Mesendoderm (in vitro differentiated cells): ENCODE measurements at regions not wholly inside any gene's neighbourhood (a gene's known extent, or its start where the extent isn't known, plus 50 kb on each side); places are given as distances from the start of the nearest gene placed in this dataset.
A peak's percentile ranks its signal among the peaks of the same experiment; 100 is the strongest.

Experiments
- DNase-seq: peaks from one replicate; pipeline ENCODE4 v3.0.0; 2013
- H2AK5ac ChIP-seq: 2 replicates; pipeline ENCODE4 v1.6.1; 2013; ENCODE audit warnings: low read length, inconsistent platforms
- H2BK120ac ChIP-seq: 2 replicates; pipeline ENCODE4 v1.6.1; 2013; ENCODE audit warnings: low read depth, mild to moderate bottlenecking, low read length, moderate library complexity, mixed read lengths
- H2BK15ac ChIP-seq: replicated peaks from 2 replicates; pipeline ENCODE4 v1.6.1; 2013; ENCODE audit warnings: low read depth, mild to moderate bottlenecking, moderate library complexity
- H2BK5ac ChIP-seq: 2 replicates; pipeline ENCODE4 v1.6.1; 2013; ENCODE audit warnings: low read length, inconsistent platforms
- H3K18ac ChIP-seq: 2 replicates; pipeline ENCODE4 v1.6.1; 2013; ENCODE audit warnings: mild to moderate bottlenecking, low read length, mixed read lengths
- H3K23ac ChIP-seq: one replicate; pipeline ENCODE4 v1.6.1; 2013; ENCODE audit warnings: low read length
- H3K27ac ChIP-seq: 2 replicates; pipeline ENCODE4 v1.5.1; 2013; ENCODE audit warnings: low read depth, mild to moderate bottlenecking, inconsistent platforms, low read length, moderate library complexity
- H3K27me3 ChIP-seq: 2 replicates; pipeline ENCODE4 v1.6.1; 2013; ENCODE audit warnings: low read length, control low read depth, mild to moderate bottlenecking, inconsistent platforms; ENCODE audit not compliant: insufficient read depth, poor library complexity
- H3K36me3 ChIP-seq: 2 replicates; pipeline ENCODE4 v1.6.1; 2013; ENCODE audit warnings: low read length, inconsistent platforms; ENCODE audit not compliant: control insufficient read depth, insufficient read depth
- H3K4ac ChIP-seq: one replicate; pipeline ENCODE4 v1.6.1; 2013; ENCODE audit warnings: low read depth, mild to moderate bottlenecking, low read length, moderate library complexity
- H3K4me1 ChIP-seq: 2 replicates; pipeline ENCODE4 v1.6.1; 2013; ENCODE audit warnings: low read depth, low read length, inconsistent platforms; ENCODE audit not compliant: control insufficient read depth
- H3K4me2 ChIP-seq: 2 replicates; pipeline ENCODE4 v1.6.1; 2013; ENCODE audit warnings: low read length
- H3K4me3 ChIP-seq: 2 replicates; pipeline ENCODE4 v1.5.1; 2013; ENCODE audit warnings: mild to moderate bottlenecking, low read length
- H3K56ac ChIP-seq: one replicate; pipeline ENCODE4 v1.6.1; 2013; ENCODE audit warnings: low read length
- H3K79me1 ChIP-seq: 2 replicates; pipeline ENCODE4 v1.6.1; 2013; ENCODE audit warnings: low read length, inconsistent platforms
- H3K79me2 ChIP-seq: 2 replicates; pipeline ENCODE4 v1.6.1; 2013; ENCODE audit warnings: mild to moderate bottlenecking, low read length; ENCODE audit not compliant: control insufficient read depth, insufficient read depth
- H3K9ac ChIP-seq: 2 replicates; pipeline ENCODE4 v1.6.1; 2013; ENCODE audit warnings: low read length, inconsistent platforms
- H4K5ac ChIP-seq: one replicate; pipeline ENCODE4 v1.6.1; 2013; ENCODE audit warnings: low read length
- H4K8ac ChIP-seq: one replicate; pipeline ENCODE4 v1.6.1; 2013; ENCODE audit warnings: low read depth, mild to moderate bottlenecking, control low read depth, low read length, moderate library complexity
- WGBS: extraction: QIAGEN DNeasy Blood & Tissue Kit; methylation state at CpG from one replicate; pipeline ENCODE4 v1.1.7; 2013; ENCODE audit warnings: low lambda C conversion rate, missing lambda C conversion rate; ENCODE audit not compliant: insufficient coverage; ENCODE audit errors: extremely low coverage; 5-methylcytosine and 5-hydroxymethylcytosine counted together

DNA sequence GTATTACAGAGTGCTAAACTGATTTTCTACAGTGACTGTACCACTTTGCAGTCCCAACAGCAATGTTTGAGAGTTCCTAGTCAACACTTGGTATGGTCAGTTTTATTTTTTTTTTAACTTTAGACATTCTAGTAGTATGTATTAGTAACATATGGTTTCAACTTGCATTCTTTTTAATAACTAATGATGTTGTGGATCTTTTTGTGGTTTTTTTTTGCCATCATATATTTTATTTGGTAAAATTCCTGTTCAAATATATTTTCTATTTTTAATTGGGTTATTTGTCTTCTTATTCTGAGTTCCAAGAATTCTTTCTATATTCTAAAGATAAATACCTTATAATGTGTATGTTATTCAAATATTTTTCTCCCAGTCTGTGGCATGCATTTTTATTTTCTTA lies 189.4 kb upstream of the ECI2 start:
- no peaks in the 10 kb centered on the region for H3K4me1 ChIP-seq

DNA sequence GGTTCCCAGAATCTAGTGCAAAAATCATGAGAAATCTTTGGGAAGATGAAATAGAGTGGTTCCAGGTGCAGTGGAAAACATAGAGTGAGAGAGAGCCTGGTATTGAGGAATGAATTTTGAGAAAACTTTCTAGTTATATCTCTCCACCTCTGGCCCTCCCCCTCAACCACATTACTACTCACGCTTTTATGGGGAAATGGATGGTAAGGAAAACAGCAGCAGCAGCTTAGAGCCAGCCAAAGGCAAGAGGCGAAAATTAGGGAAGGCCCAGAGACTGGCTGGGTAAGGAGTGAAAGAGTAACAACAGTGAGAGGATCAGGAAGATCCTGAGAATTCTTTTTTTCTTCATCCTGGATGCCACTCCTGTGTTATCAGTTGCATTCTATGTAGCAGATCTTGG lies 187.9 kb upstream of the ECI2 start:
- Histone ChIP-seq H3K79me2 (no peaks in the 10 kb centered on the region), H4K8ac (no peak overlapping the region), H2AK5ac (no peak overlapping the region), H3K9ac (no peak overlapping the region), H3K79me1 (no peaks in the 10 kb centered on the region), H3K4me3 (no peak overlapping the region), H3K36me3 (no peaks in the 10 kb centered on the region), H3K27me3 (no peaks in the 10 kb centered on the region), H3K23ac (no peak overlapping the region), H2BK15ac (no peak overlapping the region), H3K18ac (no peak overlapping the region), H2BK5ac (no peak overlapping the region), H3K27ac (no peak overlapping the region), H3K4me1 (no peaks in the 10 kb centered on the region), H2BK120ac (no peak overlapping the region), H3K4me2 (no peak overlapping the region), H3K56ac (peak overlapping the region; percentile 12), H4K5ac (no peak overlapping the region), H3K4ac (no peak overlapping the region)
- DNase-seq, result peak; percentile 8
- WGBS, result no CpG with 5 or more reads among the region's 2 CpGs

More for the DNA sequence above, 189.4 kb upstream of the ECI2 start:
- Histone ChIP-seq H3K79me1 (no peaks in the 10 kb centered on the region), H2BK120ac (no peak overlapping the region), H2BK5ac (no peak overlapping the region), H3K56ac (no peak overlapping the region), H3K79me2 (no peaks in the 10 kb centered on the region), H4K8ac (no peak overlapping the region), H3K4me3 (no peak overlapping the region), H2BK15ac (no peak overlapping the region), H3K4me2 (no peak overlapping the region), H3K23ac (no peak overlapping the region), H3K36me3 (no peaks in the 10 kb centered on the region), H3K4ac (no peak overlapping the region), H3K9ac (no peak overlapping the region), H2AK5ac (no peak overlapping the region), H3K18ac (no peak overlapping the region), H3K27ac (no peak overlapping the region), H4K5ac (no peak overlapping the region), H3K27me3 (no peaks in the 10 kb centered on the region)
- DNase-seq, result no peak

DNA sequence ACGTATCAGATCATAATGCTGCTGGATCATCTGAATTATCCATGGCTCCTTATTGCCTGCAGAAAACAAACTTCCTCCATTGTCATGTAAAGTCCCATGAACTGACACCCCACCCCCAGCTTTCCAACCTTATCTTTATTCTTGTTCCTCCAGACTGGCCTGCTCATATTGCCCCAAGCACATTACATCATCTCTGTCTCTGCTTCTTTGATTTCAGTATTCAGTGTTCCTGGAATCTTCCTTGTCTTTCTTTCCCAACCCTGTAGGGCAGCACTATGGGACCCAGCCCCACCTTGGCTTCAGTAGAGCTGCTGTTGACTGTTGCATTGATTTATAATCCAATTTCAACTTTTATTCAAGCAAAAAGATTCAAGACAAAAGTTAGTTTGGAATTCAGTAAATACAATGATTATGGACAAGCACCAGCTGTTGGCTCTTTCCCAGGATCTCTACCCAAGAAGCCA lies 187.5 kb upstream of the ECI2 start:
- Histone ChIP-seq H2AK5ac (no peak overlapping the region), H3K18ac (no peak overlapping the region), H2BK5ac (no peak overlapping the region), H3K9ac (no peak overlapping the region), H3K27ac (no peak overlapping the region), H3K4ac (no peak overlapping the region), H3K79me1 (no peaks in the 10 kb centered on the region), H3K23ac (no peak overlapping the region), H3K4me2 (no peak overlapping the region), H2BK15ac (no peak overlapping the region), H3K27me3 (no peaks in the 10 kb centered on the region), H2BK120ac (no peak overlapping the region), H3K79me2 (no peaks in the 10 kb centered on the region), H4K8ac (no peak overlapping the region), H3K4me1 (no peaks in the 10 kb centered on the region), H4K5ac (no peak overlapping the region), H3K36me3 (no peaks in the 10 kb centered on the region), H3K56ac (no peak overlapping the region), H3K4me3 (no peak overlapping the region)
- WGBS, result no CpG with 5 or more reads among the region's 1 CpG
- peak; percentile 78 for DNase-seq

DNA sequence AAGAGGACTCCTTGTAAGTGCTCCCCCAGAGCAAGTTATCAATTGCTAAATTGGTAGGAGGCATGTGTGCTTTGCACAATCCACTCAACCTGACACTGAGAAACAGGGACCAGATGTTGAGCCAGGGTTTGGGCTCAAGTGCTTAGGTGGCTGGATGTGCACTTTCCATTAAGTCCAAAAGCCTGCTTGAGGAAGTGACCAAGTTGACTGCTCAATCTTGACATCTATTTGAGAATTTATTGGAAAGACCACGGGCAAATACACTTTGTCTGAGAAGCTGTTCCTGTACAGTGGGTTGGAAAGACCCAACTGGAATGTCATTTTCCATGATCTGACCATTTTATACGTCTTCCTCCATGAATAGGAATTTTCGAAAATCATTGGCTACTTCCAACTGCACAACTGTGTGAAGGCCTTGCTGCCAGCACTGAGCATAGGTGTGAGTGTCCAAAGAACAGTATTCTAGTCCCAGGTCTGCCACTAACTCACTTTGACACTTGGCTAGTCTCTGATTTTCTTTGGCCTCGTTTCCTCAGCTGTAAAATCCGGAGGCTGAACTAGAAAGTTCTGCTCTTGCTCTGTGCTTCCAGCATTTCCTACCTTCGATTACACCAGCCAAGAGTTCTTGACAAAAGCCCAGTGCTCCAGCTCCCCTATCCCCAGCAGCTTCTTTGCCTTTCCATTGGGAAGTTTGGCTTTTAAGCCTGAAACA lies 186.9 kb upstream of the ECI2 start:
- no peak overlapping the region for H3K4ac ChIP-seq
- H3K56ac ChIP-seq, result peak overlapping the region; percentile 12
- H2BK120ac ChIP-seq, result peak overlapping the region; percentile 3
- no peak overlapping the region for H2AK5ac ChIP-seq
- H3K4me2 ChIP-seq, result no peak overlapping the region
- H3K27me3 ChIP-seq, result no peaks in the 10 kb centered on the region
- H2BK5ac ChIP-seq, result no peak overlapping the region
- H3K9ac ChIP-seq, result no peak overlapping the region
- H3K36me3 ChIP-seq, result no peaks in the 10 kb centered on the region
- no peaks in the 10 kb centered on the region for H3K4me1 ChIP-seq
- WGBS, result no CpG with 5 or more reads among the region's 6 CpGs
- no peak overlapping the region for H3K18ac ChIP-seq
- no peak overlapping the region for H3K27ac ChIP-seq
- H3K79me1 ChIP-seq, result no peaks in the 10 kb centered on the region
- no peaks in the 10 kb centered on the region for H3K79me2 ChIP-seq
- DNase-seq, result no peak
- no peak overlapping the region for H3K23ac ChIP-seq
- no peak overlapping the region for H4K5ac ChIP-seq
- no peak overlapping the region for H3K4me3 ChIP-seq
- H4K8ac ChIP-seq, result no peak overlapping the region
- no peak overlapping the region for H2BK15ac ChIP-seq

DNA sequence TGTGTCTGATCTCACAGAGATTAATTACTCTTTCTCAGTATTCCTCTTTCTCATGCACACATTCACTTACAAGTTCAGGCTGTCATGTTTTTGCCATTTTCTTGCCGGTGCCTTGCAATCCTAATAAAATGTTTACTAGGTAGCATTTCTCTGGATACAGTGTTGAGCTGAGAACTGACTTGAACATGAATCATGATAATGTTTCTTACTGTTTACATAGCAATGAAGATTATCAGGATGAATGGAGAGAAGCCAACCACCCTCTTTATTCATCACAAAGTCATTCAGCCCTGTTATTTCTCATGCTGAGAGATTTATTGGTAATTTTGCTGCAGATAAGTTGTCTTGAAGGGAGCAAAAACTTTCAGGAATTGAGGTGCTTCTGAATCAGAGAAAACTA lies 185.5 kb upstream of the ECI2 start:
- no peak overlapping the region for H3K27ac ChIP-seq

More for the DNA sequence above, 185.5 kb upstream of the ECI2 start:
- no peak overlapping the region for H3K9ac ChIP-seq
- no peak overlapping the region for H4K5ac ChIP-seq
- H3K4me1 ChIP-seq, result no peaks in the 10 kb centered on the region
- no peaks in the 10 kb centered on the region for H3K36me3 ChIP-seq
- no peak overlapping the region for H3K4ac ChIP-seq
- no peak overlapping the region for H3K56ac ChIP-seq
- no peak overlapping the region for H3K18ac ChIP-seq
- no peak overlapping the region for H2BK15ac ChIP-seq
- no peak overlapping the region for H3K4me3 ChIP-seq
- H3K79me1 ChIP-seq, result no peaks in the 10 kb centered on the region
- H3K23ac ChIP-seq, result no peak overlapping the region
- WGBS, result no CpG with 5 or more reads among the region's 1 CpG
- H2BK120ac ChIP-seq, result no peak overlapping the region
- no peak overlapping the region for H4K8ac ChIP-seq
- H3K79me2 ChIP-seq, result no peaks in the 10 kb centered on the region
- no peak overlapping the region for H2BK5ac ChIP-seq
- no peaks in the 10 kb centered on the region for H3K27me3 ChIP-seq
- H2AK5ac ChIP-seq, result no peak overlapping the region
- H3K4me2 ChIP-seq, result no peak overlapping the region
- no peak for DNase-seq
